ENCODE measurements at regions not wholly inside any gene's neighbourhood (a gene's known extent, or its start where the extent isn't known, plus 50 kb on each side); places are given as distances from the start of the nearest gene placed in this dataset.
A peak's percentile ranks its signal among the peaks of the same experiment; 100 is the strongest.

GRCh38 chr13:47146136-47146535, 249.3 kb upstream of the HTR2A start:
- no peak for TF ChIP-seq CTCF (IDR thresholded peaks at IDR 0.05; ENCODE audit: insufficient read depth, low read depth, low read length, missing control alignments)
- H3K4me3 ChIP-seq (ENCODE audit: low read length), result no peak overlapping the region
- peak; percentile 20 for DNase-seq (ENCODE audit: low read depth)

- TF ChIP-seq CTCF (IDR thresholded peaks at IDR 0.05; ENCODE audit: insufficient read depth, low read depth, low read length, missing control alignments), result no peak
- DNase-seq (ENCODE audit: low read depth), result no peak
- H3K4me3 ChIP-seq (ENCODE audit: low read length), result no peak overlapping the region
Measured at GRCh38 chr13:47144782-47145181, 247.9 kb upstream of the HTR2A start.

GRCh38 chr13:47142105-47142504, 245.3 kb upstream of the HTR2A start:
- no peak for DNase-seq (ENCODE audit: low read depth)
- no peak for TF ChIP-seq CTCF (IDR thresholded peaks at IDR 0.05; ENCODE audit: insufficient read depth, low read depth, low read length, missing control alignments)
- no peak overlapping the region for H3K4me3 ChIP-seq (ENCODE audit: low read length)

GRCh38 chr13:47139519-47139918, 242.7 kb upstream of the HTR2A start:
- TF ChIP-seq CTCF (IDR thresholded peaks at IDR 0.05; ENCODE audit: insufficient read depth, low read depth, low read length, missing control alignments), result no peak
- H3K4me3 ChIP-seq (ENCODE audit: low read length), result no peak overlapping the region
- no peak for DNase-seq (ENCODE audit: low read depth)

- no peak for TF ChIP-seq CTCF (IDR thresholded peaks at IDR 0.05; ENCODE audit: insufficient read depth, low read depth, low read length, missing control alignments)
- no peak overlapping the region for H3K4me3 ChIP-seq (ENCODE audit: low read length)
- no peak for DNase-seq (ENCODE audit: low read depth)
Measured at GRCh38 chr13:47136504-47136941, 239.7 kb upstream of the HTR2A start.

GRCh38 chr13:47135800-47136503, 239.1 kb upstream of the HTR2A start:
- no peak for TF ChIP-seq CTCF (IDR thresholded peaks at IDR 0.05; ENCODE audit: insufficient read depth, low read depth, low read length, missing control alignments)
- DNase-seq (ENCODE audit: low read depth), result peak; percentile 14
- no peak overlapping the region for H3K4me3 ChIP-seq (ENCODE audit: low read length)

GRCh38 chr13:47134939-47135489, 238.2 kb upstream of the HTR2A start:
- no peak for TF ChIP-seq CTCF (IDR thresholded peaks at IDR 0.05; ENCODE audit: insufficient read depth, low read depth, low read length, missing control alignments)
- H3K4me3 ChIP-seq (ENCODE audit: low read length), result no peak overlapping the region
- no peak for DNase-seq (ENCODE audit: low read depth)
